ENCODE measurements at regions not wholly inside any gene's neighbourhood (a gene's known extent, or its start where the extent isn't known, plus 50 kb on each side); places are given as distances from the start of the nearest gene placed in this dataset.

DNA sequence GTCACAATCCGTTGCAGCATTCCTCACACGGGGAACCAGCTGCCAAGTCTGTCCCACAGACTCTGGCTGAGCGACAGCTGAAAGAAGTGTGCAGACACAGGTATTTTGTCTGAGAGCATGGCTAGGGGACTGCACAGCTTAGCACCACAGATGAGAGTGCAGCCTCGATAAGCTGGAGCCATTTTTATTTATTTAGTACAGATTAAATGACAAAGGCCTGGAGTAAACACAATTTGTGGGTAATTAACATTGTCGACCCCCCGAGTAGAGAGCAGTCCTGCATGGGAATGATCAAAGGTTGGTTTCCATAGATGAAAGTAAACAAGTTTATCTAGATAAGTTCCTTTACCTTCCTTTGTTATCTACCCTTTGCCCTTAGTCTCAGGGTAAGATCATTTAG lies 836.2 kb downstream of the DACH1 start:
- H3K4me3 Mint-ChIP-seq (ENCODE audit: unreplicated experiment): no peak overlapping the region
- H3K36me3 ChIP-seq (ENCODE audit: insufficient read depth, low read length): no peaks in the 10 kb centered on the region
- DNase-seq (ENCODE audit: low read depth): no peak
- H3K27ac ChIP-seq (ENCODE audit: low read depth, low read length): no peak overlapping the region
- H3K27me3 ChIP-seq (ENCODE audit: insufficient read depth, low read length): no peaks in the 10 kb centered on the region
- no peaks in the 10 kb centered on the region for H3K36me3 Mint-ChIP-seq (ENCODE audit: low read depth, unreplicated experiment)
- H3K9me3 Mint-ChIP-seq (ENCODE audit: unreplicated experiment): peaks cover 9% of the 10 kb centered on the region
- H3K9ac ChIP-seq (ENCODE audit: low read length): no peak overlapping the region
- TF ChIP-seq EZH2 (IDR thresholded peaks at IDR 0.05; ENCODE audit: insufficient read depth, low read length) (no peak), CTCF (IDR thresholded peaks at IDR 0.05; ENCODE audit: insufficient read depth, low read depth, low read length) (no peak)
- H3K9me3 ChIP-seq (ENCODE audit: insufficient read depth, low read depth, low read length): no peaks in the 10 kb centered on the region
- no peak overlapping the region for H3K4me2 ChIP-seq (ENCODE audit: low read length)
- H3K79me2 ChIP-seq (ENCODE audit: insufficient read depth, low read length): no peaks in the 10 kb centered on the region
- FAIRE-seq: no peak
- H4K20me1 ChIP-seq (ENCODE audit: insufficient read depth, low read length): no peaks in the 10 kb centered on the region
- no peaks in the 10 kb centered on the region for H3K27me3 Mint-ChIP-seq (ENCODE audit: low read depth, unreplicated experiment)
- H3K4me1 ChIP-seq (ENCODE audit: insufficient read depth, low read length): no peaks in the 10 kb centered on the region
- H3K4me1 Mint-ChIP-seq (ENCODE audit: low read depth, unreplicated experiment): no peaks in the 10 kb centered on the region
- no peak overlapping the region for H3K27ac Mint-ChIP-seq (ENCODE audit: unreplicated experiment)
- H3K4me3 ChIP-seq (ENCODE audit: insufficient read depth, low read depth, low read length): no peak overlapping the region
- no peak overlapping the region for H2AFZ ChIP-seq (ENCODE audit: low read depth, low read length)

GRCh38 chr13:71028884-71029283 lies 838.1 kb downstream of the DACH1 start:
- TF ChIP-seq CTCF (IDR thresholded peaks at IDR 0.05; ENCODE audit: insufficient read depth, low read depth, low read length) (no peak), EZH2 (IDR thresholded peaks at IDR 0.05; ENCODE audit: insufficient read depth, low read length) (no peak)
- Histone ChIP-seq H3K36me3 (ENCODE audit: insufficient read depth, low read length) (no peaks in the 10 kb centered on the region), H3K79me2 (ENCODE audit: insufficient read depth, low read length) (no peaks in the 10 kb centered on the region), H3K4me1 (ENCODE audit: insufficient read depth, low read length) (no peaks in the 10 kb centered on the region), H3K9ac (ENCODE audit: low read length) (no peak overlapping the region), H3K4me2 (ENCODE audit: low read length) (no peak overlapping the region), H3K9me3 (ENCODE audit: insufficient read depth, low read depth, low read length) (no peaks in the 10 kb centered on the region), H3K27ac (ENCODE audit: low read depth, low read length) (no peak overlapping the region), H3K4me3 (ENCODE audit: insufficient read depth, low read depth, low read length) (no peak overlapping the region), H3K27me3 (ENCODE audit: insufficient read depth, low read length) (no peaks in the 10 kb centered on the region), H2AFZ (ENCODE audit: low read depth, low read length) (no peak overlapping the region), H4K20me1 (ENCODE audit: insufficient read depth, low read length) (no peaks in the 10 kb centered on the region)
- no peaks in the 10 kb centered on the region for H3K36me3 Mint-ChIP-seq (ENCODE audit: low read depth, unreplicated experiment)
- H3K9me3 Mint-ChIP-seq (ENCODE audit: unreplicated experiment): peaks cover 9% of the 10 kb centered on the region
- DNase-seq (ENCODE audit: low read depth): no peak
- no peak overlapping the region for H3K27ac Mint-ChIP-seq (ENCODE audit: unreplicated experiment)
- no peaks in the 10 kb centered on the region for H3K4me1 Mint-ChIP-seq (ENCODE audit: low read depth, unreplicated experiment)
- no peak overlapping the region for H3K4me3 Mint-ChIP-seq (ENCODE audit: unreplicated experiment)
- H3K27me3 Mint-ChIP-seq (ENCODE audit: low read depth, unreplicated experiment): no peaks in the 10 kb centered on the region
- no peak for FAIRE-seq

DNA sequence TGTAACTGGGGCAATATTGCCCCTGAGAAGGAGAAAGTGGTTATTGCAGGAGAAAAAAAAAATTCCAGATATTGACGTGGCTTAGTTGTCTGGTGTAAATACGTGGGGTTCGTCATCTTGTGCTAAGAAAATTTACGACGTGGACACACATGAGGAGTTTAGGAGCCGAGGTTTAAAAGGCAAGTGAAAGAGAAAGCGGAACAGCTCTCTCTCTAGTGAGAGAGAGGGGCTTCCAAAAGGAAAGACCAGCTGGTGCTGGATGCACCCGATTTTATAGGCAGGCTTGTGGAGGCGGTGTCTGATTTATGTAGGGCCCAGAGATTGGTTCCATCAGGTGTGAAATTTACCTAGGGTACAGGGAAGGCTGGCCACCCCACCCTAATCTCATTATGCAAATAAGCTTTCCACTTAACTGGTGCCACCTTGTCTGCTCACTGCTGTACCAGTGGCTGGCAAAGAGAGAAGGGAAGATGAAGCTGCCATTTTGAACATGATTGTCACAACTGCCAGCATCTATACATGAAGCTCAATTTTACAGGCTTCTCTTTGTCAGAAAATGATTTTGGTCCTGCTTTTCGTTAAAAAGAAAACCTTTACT lies 845.1 kb downstream of the DACH1 start:
- TF ChIP-seq EZH2 (IDR thresholded peaks at IDR 0.05; ENCODE audit: insufficient read depth, low read length) (no peak), CTCF (IDR thresholded peaks at IDR 0.05; ENCODE audit: insufficient read depth, low read depth, low read length) (no peak)
- Mint-ChIP-seq H3K27me3 (ENCODE audit: low read depth, unreplicated experiment) (no peaks in the 10 kb centered on the region), H3K4me3 (ENCODE audit: unreplicated experiment) (no peak overlapping the region), H3K4me1 (ENCODE audit: low read depth, unreplicated experiment) (peaks cover 5% of the 10 kb centered on the region), H3K36me3 (ENCODE audit: low read depth, unreplicated experiment) (no peaks in the 10 kb centered on the region), H3K9me3 (ENCODE audit: unreplicated experiment) (no peaks in the 10 kb centered on the region), H3K27ac (ENCODE audit: unreplicated experiment) (no peak overlapping the region)
- Histone ChIP-seq H3K36me3 (ENCODE audit: insufficient read depth, low read length) (no peaks in the 10 kb centered on the region), H3K79me2 (ENCODE audit: insufficient read depth, low read length) (no peaks in the 10 kb centered on the region), H2AFZ (ENCODE audit: low read depth, low read length) (no peak overlapping the region), H3K4me2 (ENCODE audit: low read length) (no peak overlapping the region), H3K27me3 (ENCODE audit: insufficient read depth, low read length) (no peaks in the 10 kb centered on the region), H3K9ac (ENCODE audit: low read length) (no peak overlapping the region), H4K20me1 (ENCODE audit: insufficient read depth, low read length) (no peaks in the 10 kb centered on the region), H3K4me3 (ENCODE audit: insufficient read depth, low read depth, low read length) (no peak overlapping the region), H3K9me3 (ENCODE audit: insufficient read depth, low read depth, low read length) (no peaks in the 10 kb centered on the region), H3K27ac (ENCODE audit: low read depth, low read length) (no peak overlapping the region), H3K4me1 (ENCODE audit: insufficient read depth, low read length) (no peaks in the 10 kb centered on the region)
- DNase-seq (ENCODE audit: low read depth) (no peak), FAIRE-seq (no peak)

All from astrocyte (in vitro differentiated cells and primary cell).